Kidney epithelial cell (primary cell): ENCODE measurements at regions not wholly inside any gene's neighbourhood (a gene's known extent, or its start where the extent isn't known, plus 50 kb on each side); places are given as distances from the start of the nearest gene placed in this dataset.
A peak's percentile ranks its signal among the peaks of the same experiment; 100 is the strongest.

ENCODE experiments used
- DNase-seq: peaks from one replicate; pipeline ENCODE4 v3.0.0-alpha.2; 2010; ENCODE audit warnings: low read depth
- H3K27me3 ChIP-seq: 2 replicates; pipeline ENCODE4 v1.6.0; 2011; ENCODE audit warnings: low read length; ENCODE audit not compliant: control insufficient read depth, insufficient read depth
- H3K36me3 ChIP-seq: 2 replicates; pipeline ENCODE4 v1.5.1; 2011; ENCODE audit warnings: low read length; ENCODE audit not compliant: control insufficient read depth, insufficient read depth
- H3K4me3 ChIP-seq: 2 replicates; pipeline ENCODE4 v1.5.1; 2011; ENCODE audit warnings: low read depth, mild to moderate bottlenecking, control low read depth, low read length
- CTCF ChIP-seq: IDR thresholded peaks from 2 replicates; pipeline ENCODE4 v1.5.1; 2011; ENCODE audit warnings: mild to moderate bottlenecking, moderate library complexity, low read length, control low read depth, inconsistent platforms; ENCODE audit not compliant: insufficient read depth, poor library complexity, severe bottlenecking

DNA sequence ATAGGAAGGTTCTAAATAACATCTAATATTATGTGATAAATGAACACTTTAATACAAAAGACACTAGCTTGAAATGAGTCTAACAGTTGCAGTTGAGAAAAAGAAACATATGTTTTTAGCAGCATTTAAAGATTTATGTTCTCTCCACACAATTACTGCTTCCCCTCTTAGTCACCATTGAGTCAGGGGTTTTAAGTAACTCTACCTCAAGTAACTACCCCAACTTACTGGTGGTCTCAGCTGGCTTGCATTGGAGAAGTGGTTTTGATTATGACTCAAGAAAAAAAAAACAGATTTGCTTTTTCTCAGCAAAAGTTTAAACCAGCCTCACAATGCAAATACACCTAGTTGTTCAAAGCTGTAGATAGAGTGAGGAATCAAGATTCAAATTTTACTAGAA is 1216.5 kb upstream of the CDH9 start:
- peak; percentile 32 for DNase-seq
- no peaks in the 10 kb centered on the region for H3K36me3 ChIP-seq

DNA sequence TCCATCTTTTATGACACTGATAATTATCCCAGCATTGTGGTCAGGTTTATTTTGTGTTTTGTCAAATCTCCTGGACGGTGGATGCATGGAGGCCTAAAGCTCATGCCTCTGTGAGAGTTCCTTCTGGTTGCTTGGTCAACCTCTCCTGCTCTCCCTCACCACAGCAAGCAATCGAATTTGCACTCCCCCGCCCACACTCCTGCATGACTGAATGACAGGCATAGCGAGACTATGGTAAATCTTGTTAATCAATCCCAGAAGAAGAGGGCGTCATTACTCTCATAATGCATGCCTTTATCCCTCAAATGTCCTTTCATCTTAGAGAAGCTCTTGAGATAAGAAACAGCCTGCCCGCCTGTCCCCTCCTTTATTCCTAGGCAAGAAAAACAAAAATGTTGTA is 1215.0 kb upstream of the CDH9 start:
- H3K4me3 ChIP-seq, result no peak overlapping the region
- DNase-seq, result no peak
- H3K36me3 ChIP-seq, result no peaks in the 10 kb centered on the region
- TF ChIP-seq CTCF, result no peak
- no peaks in the 10 kb centered on the region for H3K27me3 ChIP-seq

More for the DNA sequence above, 1216.5 kb upstream of the CDH9 start:
- Histone ChIP-seq H3K4me3 (no peak overlapping the region), H3K27me3 (no peaks in the 10 kb centered on the region)
- TF ChIP-seq CTCF, result no peak

DNA sequence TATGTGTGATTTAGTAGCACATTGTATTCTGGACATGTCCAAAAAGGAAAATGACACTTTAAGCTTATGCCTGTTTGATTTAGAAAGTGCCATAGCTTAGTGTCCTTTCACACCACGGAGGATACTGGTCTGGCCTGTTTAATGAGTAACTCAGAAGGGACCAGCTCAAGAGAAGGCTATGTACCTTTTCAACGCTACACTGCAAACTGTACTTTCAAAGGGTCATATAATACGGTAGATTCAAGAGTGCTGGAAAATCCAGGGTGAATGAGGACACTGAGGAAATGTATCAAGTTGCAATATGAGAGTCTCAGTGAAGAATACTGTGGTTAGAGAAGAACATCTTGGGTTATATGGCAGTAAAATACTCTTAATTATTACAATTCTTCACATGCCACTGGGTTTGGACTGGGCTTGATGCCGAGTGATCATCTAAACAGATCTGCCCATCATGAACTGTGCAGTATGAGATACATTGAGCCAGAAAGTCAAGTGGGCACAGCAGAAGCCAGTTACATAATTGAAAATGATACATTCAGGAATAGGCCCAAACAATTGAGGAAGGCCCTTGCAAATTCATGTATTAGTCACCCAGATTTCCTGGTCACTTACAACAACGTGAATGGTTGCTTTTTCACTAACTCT is 1211.5 kb upstream of the CDH9 start:
- Histone ChIP-seq H3K27me3 (no peaks in the 10 kb centered on the region), H3K4me3 (no peak overlapping the region), H3K36me3 (no peaks in the 10 kb centered on the region)
- peak; percentile 26 for DNase-seq
- no peak for TF ChIP-seq CTCF

GRCh38 chr5:28234356-28234968 is 1196.1 kb upstream of the CDH9 start:
- Histone ChIP-seq H3K36me3 (no peaks in the 10 kb centered on the region), H3K27me3 (no peaks in the 10 kb centered on the region), H3K4me3 (no peak overlapping the region)
- peak; percentile 19 for DNase-seq
- TF ChIP-seq CTCF, result no peak

- TF ChIP-seq CTCF, result no peak
- no peak overlapping the region for H3K4me3 ChIP-seq
- no peak for DNase-seq
- no peaks in the 10 kb centered on the region for H3K36me3 ChIP-seq
- no peaks in the 10 kb centered on the region for H3K27me3 ChIP-seq
Measured at GRCh38 chr5:28226407-28226806, 1188.0 kb upstream of the CDH9 start.

DNA sequence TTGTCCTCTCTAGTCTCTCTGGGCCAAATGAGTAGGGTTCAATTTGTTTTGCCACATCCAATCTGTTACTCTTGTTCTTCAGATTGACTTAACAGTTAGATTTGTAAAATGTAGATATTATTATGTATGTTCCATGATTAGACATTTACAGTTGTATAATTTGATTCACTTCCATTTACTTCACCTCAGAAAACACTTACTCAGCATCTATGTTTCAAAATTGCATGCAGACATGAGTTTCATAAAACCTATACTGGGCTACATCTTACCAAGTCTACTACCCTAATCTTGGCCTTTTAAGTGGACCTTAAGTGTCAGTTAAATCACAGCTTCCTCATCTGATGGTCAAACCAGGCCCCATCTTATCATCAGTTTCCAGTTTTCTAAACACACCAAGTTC is 1181.2 kb upstream of the CDH9 start:
- no peaks in the 10 kb centered on the region for H3K36me3 ChIP-seq
- no peak for TF ChIP-seq CTCF
- H3K27me3 ChIP-seq, result no peaks in the 10 kb centered on the region
- DNase-seq, result no peak
- H3K4me3 ChIP-seq, result no peak overlapping the region
